HEK293 (cell line): ENCODE measurements at regions not wholly inside any gene's neighbourhood (a gene's known extent, or its start where the extent isn't known, plus 50 kb on each side); places are given as distances from the start of the nearest gene placed in this dataset.
A peak's percentile ranks its signal among the peaks of the same experiment; 100 is the strongest.

Source experiments
- CTCF ChIA-PET: fragments of 350-600 bp; formaldehyde crosslinking; extraction: SDS; loops from one replicate; lab custom pipeline; 2021; ENCODE audit warnings: antibody characterized with exemption; lab: Yijun Ruan, JAX
- POLR2A ChIA-PET: fragments of 300-600 bp; formaldehyde crosslinking; extraction: SDS; loops from one replicate; lab custom pipeline; 2020; ENCODE audit warnings: antibody characterized with exemption, inconsistent platforms; lab: Yijun Ruan, JAX
- H3K27ac ChIP-seq: fragments of 200-500 bp; sonication (Bioruptor generic); 2 replicates; pipeline ENCODE4 v1.5.1; 2014; ENCODE audit warnings: low read depth, low read length, control low read depth, inconsistent platforms; ENCODE audit errors: extremely low read depth
- H3K36me3 ChIP-seq, 2 experiments: fragments of 200-500 bp in 1 of 2; sonication (Bioruptor generic) in 1 of 2; 1 replicate in 1 of 2; 2 replicates in 1 of 2; pipeline ENCODE4 v1.5.1; 2014 to 2017; ENCODE audit warnings: inconsistent platforms in 2 of 2, low read length in 2 of 2; ENCODE audit not compliant: control insufficient read depth in 2 of 2, insufficient read depth in 1 of 2
- H3K4me1 ChIP-seq: fragments of 200-500 bp; sonication (Bioruptor generic); 2 replicates; pipeline ENCODE4 v1.5.1; 2014; ENCODE audit warnings: mild to moderate bottlenecking, low read length, inconsistent platforms; ENCODE audit not compliant: control insufficient read depth, insufficient read depth
- H3K4me3 ChIP-seq: 2 replicates; pipeline ENCODE4 v1.5.1; 2011; ENCODE audit warnings: low read depth, mild to moderate bottlenecking, control low read depth, low read length, moderate library complexity
- H3K9me3 ChIP-seq: fragments of 200-500 bp; sonication (Bioruptor generic); 2 replicates; pipeline ENCODE4 v1.5.1; 2014; ENCODE audit warnings: low read depth, low read length, inconsistent platforms; ENCODE audit not compliant: control insufficient read depth, insufficient read depth
- GFI1B ChIP-seq: fragments of 450-650 bp; formaldehyde crosslinking; IDR thresholded peaks from 2 replicates; pipeline ENCODE4 v1.5.1; 2016; ENCODE audit warnings: missing biosample characterization, missing genetic modification characterization
- HIC1 ChIP-seq: fragments of 450-650 bp; formaldehyde crosslinking; IDR thresholded peaks from 2 replicates; pipeline ENCODE4 v1.5.1; 2016; ENCODE audit warnings: missing biosample characterization, missing genetic modification characterization
- HOXA7 ChIP-seq: sonication (generic); formaldehyde crosslinking; IDR thresholded peaks from 2 replicates; pipeline ENCODE4 v1.8.1; 2022; ENCODE audit warnings: missing genetic modification reagents, borderline replicate concordance
- PATZ1 ChIP-seq: fragments of 450-650 bp; formaldehyde crosslinking; IDR thresholded peaks from 2 replicates; pipeline ENCODE4 v1.5.1; 2016; ENCODE audit warnings: missing biosample characterization, missing genetic modification characterization
- ZNF114 ChIP-seq: fragments of 450-650 bp; formaldehyde crosslinking; IDR thresholded peaks from 2 replicates; pipeline ENCODE4 v1.5.0; 2017; ENCODE audit warnings: missing biosample characterization, missing genetic modification characterization
- ZNF19 ChIP-seq: fragments of 450-650 bp; formaldehyde crosslinking; IDR thresholded peaks from 2 replicates; pipeline ENCODE4; 2016; ENCODE audit warnings: missing biosample characterization, missing genetic modification characterization, low read depth
- ZNF202 ChIP-seq: fragments of 450-650 bp; formaldehyde crosslinking; IDR thresholded peaks from 2 replicates; pipeline ENCODE4 v1.5.1; 2016; ENCODE audit warnings: missing biosample characterization, missing genetic modification characterization, borderline replicate concordance
- ZNF292 ChIP-seq: fragments of 450-650 bp; formaldehyde crosslinking; IDR thresholded peaks from 2 replicates; pipeline ENCODE4 v1.5.1; 2016; ENCODE audit warnings: low read depth, missing biosample characterization, missing genetic modification characterization, borderline replicate concordance
- ZNF394 ChIP-seq: fragments of 450-650 bp; formaldehyde crosslinking; IDR thresholded peaks from 2 replicates; pipeline ENCODE4 v1.5.1; 2016; ENCODE audit warnings: missing biosample characterization, missing genetic modification characterization, mild to moderate bottlenecking, moderate library complexity, borderline replicate concordance
- ZNF48 ChIP-seq: fragments of 450-650 bp; formaldehyde crosslinking; IDR thresholded peaks from 2 replicates; pipeline ENCODE4 v1.5.1; 2016; ENCODE audit warnings: missing biosample characterization, missing genetic modification characterization
- ZNF529 ChIP-seq: fragments of 450-650 bp; formaldehyde crosslinking; IDR thresholded peaks from 2 replicates; pipeline ENCODE4 v1.5.1; 2017; ENCODE audit warnings: missing genetic modification characterization, missing biosample characterization; ENCODE audit not compliant: insufficient replicate concordance
- ZNF549 ChIP-seq: fragments of 450-650 bp; IDR thresholded peaks from 2 replicates; pipeline ENCODE4 v1.5.1; 2018; ENCODE audit warnings: missing biosample characterization, missing genetic modification characterization, mild to moderate bottlenecking, inconsistent platforms, moderate library complexity
- ZNF555 ChIP-seq: fragments of 450-650 bp; formaldehyde crosslinking; conservative IDR thresholded peaks from 2 replicates; pipeline ENCODE4 v1.5.1; 2017; ENCODE audit warnings: missing biosample characterization, mild to moderate bottlenecking, missing genetic modification characterization, inconsistent platforms
- ZNF558 ChIP-seq: fragments of 450-650 bp; formaldehyde crosslinking; IDR thresholded peaks from 2 replicates; pipeline ENCODE4 v1.5.1; 2016; ENCODE audit warnings: missing biosample characterization, missing genetic modification characterization
- ZNF560 ChIP-seq: fragments of 450-650 bp; formaldehyde crosslinking; IDR thresholded peaks from 2 replicates; pipeline ENCODE4 v1.5.1; 2017; ENCODE audit warnings: missing biosample characterization, missing genetic modification characterization, borderline replicate concordance
- ZNF596 ChIP-seq: fragments of 450-650 bp; IDR thresholded peaks from 2 replicates; pipeline ENCODE4 v1.5.0; 2018; ENCODE audit warnings: missing biosample characterization, mild to moderate bottlenecking, missing genetic modification characterization, moderate library complexity
- ZNF626 ChIP-seq: fragments of 450-650 bp; sonication (Bioruptor Pico); formaldehyde crosslinking; IDR thresholded peaks from 2 replicates; pipeline ENCODE4 v1.5.1; 2018; ENCODE audit warnings: missing biosample characterization, missing genetic modification characterization, inconsistent platforms
- ZNF639 ChIP-seq: fragments of 450-650 bp; formaldehyde crosslinking; IDR thresholded peaks from 2 replicates; pipeline ENCODE4 v1.5.1; 2016; ENCODE audit warnings: missing biosample characterization, missing genetic modification characterization
- ZNF654 ChIP-seq: fragments of 450-650 bp; formaldehyde crosslinking; IDR thresholded peaks from 2 replicates; pipeline ENCODE4 v1.5.1; 2016; ENCODE audit warnings: low read depth, missing biosample characterization, missing genetic modification characterization
- ZNF747 ChIP-seq: fragments of 450-650 bp; formaldehyde crosslinking; IDR thresholded peaks from 2 replicates; pipeline ENCODE4 v1.5.1; 2016; ENCODE audit warnings: missing biosample characterization, missing genetic modification characterization
- ZNF791 ChIP-seq: fragments of 450-650 bp; formaldehyde crosslinking; IDR thresholded peaks from 2 replicates; pipeline ENCODE4 v1.5.1; 2016; ENCODE audit warnings: missing biosample characterization, missing genetic modification characterization
- ZXDB ChIP-seq: fragments of 450-650 bp; formaldehyde crosslinking; IDR thresholded peaks from 2 replicates; pipeline ENCODE4 v1.5.1; 2016; ENCODE audit warnings: missing biosample characterization, missing genetic modification characterization
- TF ChIP-seq, protein P1 (sequence below): fragments of 450-650 bp; formaldehyde crosslinking; IDR thresholded peaks from 2 replicates; pipeline ENCODE4 v1.5.1; 2016; ENCODE audit warnings: missing biosample characterization, missing genetic modification characterization
- TF ChIP-seq, protein P2 (sequence below): fragments of 450-650 bp; formaldehyde crosslinking; IDR thresholded peaks from 2 replicates; pipeline ENCODE4 v1.5.1; 2016; ENCODE audit warnings: missing biosample characterization, missing genetic modification characterization
- TF ChIP-seq, protein P3 (sequence below): fragments of 450-650 bp; formaldehyde crosslinking; IDR thresholded peaks from 2 replicates; pipeline ENCODE4 v1.5.1; 2017; ENCODE audit warnings: missing biosample characterization, missing genetic modification characterization

GRCh38 chr1:118421868-118422350, 236.9 kb upstream of the SPAG17 start:
- Histone ChIP-seq H3K27ac (no peak overlapping the region), H3K36me3 (no peaks in the 10 kb centered on the region), H3K4me3 (no peak overlapping the region), H3K4me1 (no peaks in the 10 kb centered on the region), H3K9me3 (no peaks in the 10 kb centered on the region)
- ChIA-PET POLR2A (no interaction called here), CTCF (no interaction called here)
- TF ChIP-seq ZNF292 (tag by site-specific recombination) (no peak), ZNF555 (tag by site-specific recombination) (no peak), PATZ1 (tag by site-specific recombination) (no peak), ZNF626 (tag by site-specific recombination) (no peak), ZNF596 (tag by site-specific recombination) (no peak), ZNF747 (tag by site-specific recombination) (no peak), ZNF791 (no peak), ZNF114 (tag by site-specific recombination) (no peak), ZNF560 (tag by site-specific recombination) (no peak), HIC1 (tag by site-specific recombination) (no peak), ZNF19 (tag by site-specific recombination) (no peak), HOXA7 (CRISPR knock-in tag) (no peak), ZNF549 (no peak), GFI1B (tag by site-specific recombination) (no peak)
- TF ChIP-seq, protein P1, sequence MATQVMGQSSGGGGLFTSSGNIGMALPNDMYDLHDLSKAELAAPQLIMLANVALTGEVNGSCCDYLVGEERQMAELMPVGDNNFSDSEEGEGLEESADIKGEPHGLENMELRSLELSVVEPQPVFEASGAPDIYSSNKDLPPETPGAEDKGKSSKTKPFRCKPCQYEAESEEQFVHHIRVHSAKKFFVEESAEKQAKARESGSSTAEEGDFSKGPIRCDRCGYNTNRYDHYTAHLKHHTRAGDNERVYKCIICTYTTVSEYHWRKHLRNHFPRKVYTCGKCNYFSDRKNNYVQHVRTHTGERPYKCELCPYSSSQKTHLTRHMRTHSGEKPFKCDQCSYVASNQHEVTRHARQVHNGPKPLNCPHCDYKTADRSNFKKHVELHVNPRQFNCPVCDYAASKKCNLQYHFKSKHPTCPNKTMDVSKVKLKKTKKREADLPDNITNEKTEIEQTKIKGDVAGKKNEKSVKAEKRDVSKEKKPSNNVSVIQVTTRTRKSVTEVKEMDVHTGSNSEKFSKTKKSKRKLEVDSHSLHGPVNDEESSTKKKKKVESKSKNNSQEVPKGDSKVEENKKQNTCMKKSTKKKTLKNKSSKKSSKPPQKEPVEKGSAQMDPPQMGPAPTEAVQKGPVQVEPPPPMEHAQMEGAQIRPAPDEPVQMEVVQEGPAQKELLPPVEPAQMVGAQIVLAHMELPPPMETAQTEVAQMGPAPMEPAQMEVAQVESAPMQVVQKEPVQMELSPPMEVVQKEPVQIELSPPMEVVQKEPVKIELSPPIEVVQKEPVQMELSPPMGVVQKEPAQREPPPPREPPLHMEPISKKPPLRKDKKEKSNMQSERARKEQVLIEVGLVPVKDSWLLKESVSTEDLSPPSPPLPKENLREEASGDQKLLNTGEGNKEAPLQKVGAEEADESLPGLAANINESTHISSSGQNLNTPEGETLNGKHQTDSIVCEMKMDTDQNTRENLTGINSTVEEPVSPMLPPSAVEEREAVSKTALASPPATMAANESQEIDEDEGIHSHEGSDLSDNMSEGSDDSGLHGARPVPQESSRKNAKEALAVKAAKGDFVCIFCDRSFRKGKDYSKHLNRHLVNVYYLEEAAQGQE (tag by site-specific recombination) = no peak
- TF ChIP-seq, protein P2, sequence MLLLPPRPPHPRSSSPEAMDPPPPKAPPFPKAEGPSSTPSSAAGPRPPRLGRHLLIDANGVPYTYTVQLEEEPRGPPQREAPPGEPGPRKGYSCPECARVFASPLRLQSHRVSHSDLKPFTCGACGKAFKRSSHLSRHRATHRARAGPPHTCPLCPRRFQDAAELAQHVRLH (tag by site-specific recombination) = no peak

DNA sequence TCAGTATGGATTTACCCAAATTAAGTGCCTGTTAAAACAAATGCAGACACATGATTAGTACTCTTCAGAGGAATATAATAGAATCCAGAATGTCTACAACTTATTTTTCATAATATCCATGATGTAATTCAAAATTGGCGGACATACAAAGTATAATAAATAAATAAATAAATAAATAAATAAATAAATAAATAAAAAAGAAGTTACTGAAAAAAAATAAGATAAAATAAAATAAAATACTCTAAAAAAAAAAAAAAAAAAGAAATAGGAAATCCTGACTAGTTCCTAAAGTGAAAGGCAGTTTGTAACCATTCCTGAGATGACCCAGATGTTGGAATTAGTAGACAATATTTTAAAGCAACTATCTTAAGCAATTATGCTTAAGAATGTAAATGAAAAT, 219.0 kb upstream of the SPAG17 start:
- Histone ChIP-seq H3K4me3 (no peak overlapping the region), H3K27ac (no peak overlapping the region), H3K36me3 (no peaks in the 10 kb centered on the region), H3K4me1 (no peaks in the 10 kb centered on the region), H3K9me3 (no peaks in the 10 kb centered on the region; the same call in 1 of the 2 replicates)
- CTCF ChIA-PET = no interaction called here
- POLR2A ChIA-PET = no interaction called here
- TF ChIP-seq ZNF639 (tag by site-specific recombination) (no peak), ZXDB (tag by site-specific recombination) (peak; percentile 51), ZNF654 (tag by site-specific recombination) (peak; percentile 28), ZNF48 (tag by site-specific recombination) (no peak), ZNF529 (tag by site-specific recombination) (peak; percentile 20), ZNF558 (0 out of 2 replicates have a peak, but pooled peaks have one; percentile 60), ZNF394 (tag by site-specific recombination) (peak; percentile 88), ZNF555 (tag by site-specific recombination) (peak; percentile 90), ZNF202 (tag by site-specific recombination) (peak; percentile 52; the same call in 1 of the 2 replicates)
- TF ChIP-seq, protein P3, sequence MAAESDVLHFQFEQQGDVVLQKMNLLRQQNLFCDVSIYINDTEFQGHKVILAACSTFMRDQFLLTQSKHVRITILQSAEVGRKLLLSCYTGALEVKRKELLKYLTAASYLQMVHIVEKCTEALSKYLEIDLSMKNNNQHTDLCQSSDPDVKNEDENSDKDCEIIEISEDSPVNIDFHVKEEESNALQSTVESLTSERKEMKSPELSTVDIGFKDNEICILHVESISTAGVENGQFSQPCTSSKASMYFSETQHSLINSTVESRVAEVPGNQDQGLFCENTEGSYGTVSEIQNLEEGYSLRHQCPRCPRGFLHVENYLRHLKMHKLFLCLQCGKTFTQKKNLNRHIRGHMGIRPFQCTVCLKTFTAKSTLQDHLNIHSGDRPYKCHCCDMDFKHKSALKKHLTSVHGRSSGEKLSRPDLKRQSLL (tag by site-specific recombination) = no peak
